OCI-LY7 (cell line): ENCODE measurements at regions not wholly inside any gene's neighbourhood (a gene's known extent, or its start where the extent isn't known, plus 50 kb on each side); places are given as distances from the start of the nearest gene placed in this dataset.

ENCODE experiments used
- BruUV-seq: library from RNA; stranded (reverse); fragments of 400-500 nt; replicated peaks from 2 replicates; lab custom pipeline; 2021; lab: Mats Ljungman, UMichigan
- CTCF ChIA-PET: fragments of 300-600 bp; sonication (Branson Sonifier 250); formaldehyde crosslinking; loops from one replicate; lab custom pipeline; 2022; ENCODE audit warnings: antibody characterized with exemption; ENCODE audit not compliant: unreplicated experiment; lab: Charles Lee
- POLR2A ChIA-PET: fragments of 300-600 bp; sonication (Branson Sonifier 250); formaldehyde crosslinking; loops from one replicate; lab custom pipeline; 2022; ENCODE audit warnings: antibody characterized with exemption; lab: Charles Lee
- DNase-seq: peaks from one replicate; pipeline ENCODE4 v3.0.0-alpha.2; 2015; ENCODE audit warnings: low spot score
- H2AFZ ChIP-seq: fragments of 200-600 bp; sonication (generic), shearing (Covaris generic); 2 replicates; pipeline ENCODE4 v1.6.1; 2014; ENCODE audit warnings: mild to moderate bottlenecking, antibody characterized with exemption, low read length, moderate library complexity
- H3K27ac ChIP-seq: fragments of 200-600 bp; sonication (generic); 2 replicates; pipeline ENCODE4 v1.5.1; 2014; ENCODE audit warnings: mixed run types, low read depth, mild to moderate bottlenecking, moderate library complexity, low read length, inconsistent platforms; ENCODE audit not compliant: poor library complexity, severe bottlenecking
- H3K36me3 ChIP-seq: fragments of 200-600 bp; sonication (generic); 2 replicates; pipeline ENCODE4 v1.6.1; 2014; ENCODE audit warnings: mild to moderate bottlenecking, antibody characterized with exemption, low read length, moderate library complexity, mixed read lengths; ENCODE audit not compliant: insufficient read depth
- H3K4me1 ChIP-seq: fragments of 200-600 bp; sonication (generic); 2 replicates; pipeline ENCODE4 v1.5.1; 2014; ENCODE audit warnings: mild to moderate bottlenecking, low read length; ENCODE audit not compliant: insufficient read depth, poor library complexity, severe bottlenecking
- H3K4me2 ChIP-seq: fragments of 200-600 bp; sonication (generic); 2 replicates; pipeline ENCODE4 v1.6.1; 2014; ENCODE audit warnings: mild to moderate bottlenecking, low read length
- H3K4me3 ChIP-seq: fragments of 200-600 bp; sonication (generic); 2 replicates; pipeline ENCODE4 v1.5.1; 2014; ENCODE audit warnings: mild to moderate bottlenecking, low read depth, low read length; ENCODE audit not compliant: poor library complexity, severe bottlenecking
- H3K79me2 ChIP-seq: fragments of 200-600 bp; sonication (generic); 2 replicates; pipeline ENCODE4 v1.6.1; 2016; ENCODE audit warnings: low read depth, mild to moderate bottlenecking, low read length, moderate library complexity, mixed read lengths; ENCODE audit not compliant: insufficient read depth
- H3K9me2 ChIP-seq: fragments of 200-600 bp; sonication (generic); 2 replicates; pipeline ENCODE4 v1.6.1; 2016; ENCODE audit warnings: mild to moderate bottlenecking, low read length, mixed read lengths; ENCODE audit not compliant: insufficient read depth
- H3K9me3 ChIP-seq: fragments of 200-600 bp; sonication (generic); 2 replicates; pipeline ENCODE4 v1.6.1; 2014; ENCODE audit warnings: mild to moderate bottlenecking, mixed run types, low read length, mixed read lengths
- H4K20me1 ChIP-seq: fragments of 200-600 bp; sonication (generic); 2 replicates; pipeline ENCODE4 v1.6.1; 2014; ENCODE audit warnings: mild to moderate bottlenecking, antibody characterized with exemption, low read length, moderate library complexity, mixed read lengths; ENCODE audit not compliant: insufficient read depth
- EZH2phosphoT487 ChIP-seq: fragments of 200-600 bp; sonication (generic); IDR thresholded peaks from 2 replicates; pipeline ENCODE4 v1.6.1; 2018; ENCODE audit warnings: low read depth, borderline replicate concordance, mild to moderate bottlenecking, mixed run types, antibody characterized with exemption, low read length, moderate library complexity, mixed read lengths
- intact Hi-C: fragments of 100-400 bp; cut with micrococcal nuclease; formaldehyde crosslinking; loops from one replicate; pipeline ENCODE4 v1.10.0; 2022; ENCODE audit not compliant: unreplicated experiment
- TF ChIP-seq, protein P1 (sequence below): fragments of 200-600 bp; sonication (generic); conservative IDR thresholded peaks from 2 replicates; pipeline ENCODE4 v1.5.1; 2014; ENCODE audit warnings: mild to moderate bottlenecking, antibody characterized with exemption, low read length, moderate library complexity, mixed read lengths

DNA sequence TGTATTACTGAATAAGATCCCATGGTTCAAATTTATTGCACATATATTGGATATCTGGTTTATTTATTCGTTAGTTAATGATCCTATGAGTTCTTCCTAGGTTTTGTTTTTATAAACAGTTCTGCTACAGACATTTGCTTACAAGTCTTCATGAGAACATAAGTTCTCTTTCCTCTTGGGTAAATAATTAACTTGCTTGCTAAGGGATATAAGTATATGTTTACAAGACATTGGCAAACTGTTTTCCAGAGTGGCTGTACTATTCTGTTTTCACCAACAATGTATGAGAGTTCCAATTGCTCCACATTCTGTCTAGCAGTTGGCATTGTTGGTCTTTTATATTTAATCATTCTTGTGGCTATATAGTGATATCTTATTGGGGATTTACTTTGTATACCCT is 341.8 kb upstream of the GBE1 start:
- H3K9me2 ChIP-seq: no peaks in the 10 kb centered on the region
- ChIA-PET POLR2A (interaction anchor here (0.6 kb wide), 1 partner anchor 19 kb away, joined by 3 read pairs; no protein-coding TSS in a partner anchor), CTCF (no interaction called here)
- no TSS peak for BruUV-seq
- H3K36me3 ChIP-seq: no peaks in the 10 kb centered on the region
- intact Hi-C loops: no loop called here
- no peaks in the 10 kb centered on the region for H3K4me1 ChIP-seq
- no peak overlapping the region for H2AFZ ChIP-seq
- H3K9me3 ChIP-seq: no peaks in the 10 kb centered on the region
- H3K4me3 ChIP-seq: no peak overlapping the region
- TF ChIP-seq, protein P1, sequence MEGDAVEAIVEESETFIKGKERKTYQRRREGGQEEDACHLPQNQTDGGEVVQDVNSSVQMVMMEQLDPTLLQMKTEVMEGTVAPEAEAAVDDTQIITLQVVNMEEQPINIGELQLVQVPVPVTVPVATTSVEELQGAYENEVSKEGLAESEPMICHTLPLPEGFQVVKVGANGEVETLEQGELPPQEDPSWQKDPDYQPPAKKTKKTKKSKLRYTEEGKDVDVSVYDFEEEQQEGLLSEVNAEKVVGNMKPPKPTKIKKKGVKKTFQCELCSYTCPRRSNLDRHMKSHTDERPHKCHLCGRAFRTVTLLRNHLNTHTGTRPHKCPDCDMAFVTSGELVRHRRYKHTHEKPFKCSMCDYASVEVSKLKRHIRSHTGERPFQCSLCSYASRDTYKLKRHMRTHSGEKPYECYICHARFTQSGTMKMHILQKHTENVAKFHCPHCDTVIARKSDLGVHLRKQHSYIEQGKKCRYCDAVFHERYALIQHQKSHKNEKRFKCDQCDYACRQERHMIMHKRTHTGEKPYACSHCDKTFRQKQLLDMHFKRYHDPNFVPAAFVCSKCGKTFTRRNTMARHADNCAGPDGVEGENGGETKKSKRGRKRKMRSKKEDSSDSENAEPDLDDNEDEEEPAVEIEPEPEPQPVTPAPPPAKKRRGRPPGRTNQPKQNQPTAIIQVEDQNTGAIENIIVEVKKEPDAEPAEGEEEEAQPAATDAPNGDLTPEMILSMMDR: no peak
- TF ChIP-seq EZH2phosphoT487: no peak
- H3K27ac ChIP-seq: no peak overlapping the region
- H4K20me1 ChIP-seq: no peaks in the 10 kb centered on the region
- H3K79me2 ChIP-seq: no peaks in the 10 kb centered on the region
- DNase-seq: no peak
- no peak overlapping the region for H3K4me2 ChIP-seq

DNA sequence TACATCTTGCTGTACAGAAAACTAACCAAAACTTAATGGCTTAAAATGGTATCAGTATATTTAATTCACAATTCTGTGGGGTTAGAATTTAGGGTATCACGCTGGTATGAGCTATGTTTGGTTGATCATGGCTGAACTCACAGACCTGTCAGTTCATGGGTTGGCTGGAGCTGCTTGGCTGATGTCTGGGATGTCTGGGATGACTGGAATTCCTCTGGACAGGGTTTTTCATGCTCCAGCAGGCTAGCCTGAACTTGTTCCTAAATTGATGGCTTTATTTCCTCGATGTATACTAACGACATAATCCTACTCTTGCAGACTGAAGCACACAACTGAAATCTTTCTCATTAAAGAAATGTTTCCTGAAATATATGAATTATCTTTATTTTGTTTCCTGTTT is 338.9 kb upstream of the GBE1 start:
- H3K9me3 ChIP-seq: no peaks in the 10 kb centered on the region
- POLR2A ChIA-PET: no interaction called here
- intact Hi-C loops: no loop called here
- H3K27ac ChIP-seq: no peak overlapping the region
- no peak overlapping the region for H2AFZ ChIP-seq
- H3K4me3 ChIP-seq: no peak overlapping the region
- no peaks in the 10 kb centered on the region for H3K79me2 ChIP-seq
- no peaks in the 10 kb centered on the region for H3K9me2 ChIP-seq
- no peaks in the 10 kb centered on the region for H4K20me1 ChIP-seq
- CTCF ChIA-PET: no interaction called here
- H3K4me1 ChIP-seq: no peaks in the 10 kb centered on the region
- DNase-seq: no peak
- no TSS peak for BruUV-seq
- H3K4me2 ChIP-seq: no peak overlapping the region
- no peaks in the 10 kb centered on the region for H3K36me3 ChIP-seq
- TF ChIP-seq, protein P1: no peak
- no peak for TF ChIP-seq EZH2phosphoT487

DNA sequence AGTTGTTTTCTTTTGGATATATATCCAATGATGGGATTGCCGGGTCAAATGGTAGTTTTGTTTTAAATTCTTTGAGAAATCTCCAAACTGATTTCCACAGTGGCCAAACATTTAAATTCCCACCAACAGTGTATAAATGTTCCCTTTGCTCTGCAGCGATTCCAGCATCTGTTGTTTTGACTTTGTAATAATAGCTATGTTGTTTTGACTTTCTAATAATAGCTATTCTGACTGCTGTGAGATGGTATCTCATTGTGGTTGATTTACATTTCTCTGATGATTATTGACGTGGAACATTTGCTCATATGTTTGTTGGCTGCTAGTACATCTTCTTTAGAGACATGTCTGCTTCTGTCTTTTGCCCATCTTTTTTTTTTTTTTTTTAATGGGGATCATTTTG is 332.2 kb upstream of the GBE1 start:
- BruUV-seq: no TSS peak
- Histone ChIP-seq H2AFZ (no peak overlapping the region), H3K9me3 (no peaks in the 10 kb centered on the region), H3K9me2 (no peaks in the 10 kb centered on the region), H3K79me2 (no peaks in the 10 kb centered on the region), H3K27ac (no peak overlapping the region), H3K36me3 (no peaks in the 10 kb centered on the region), H3K4me1 (no peaks in the 10 kb centered on the region), H4K20me1 (no peaks in the 10 kb centered on the region), H3K4me2 (no peak overlapping the region), H3K4me3 (no peak overlapping the region)
- intact Hi-C loops: no loop called here
- ChIA-PET POLR2A (interaction anchor here (0.7 kb wide), 1 partner anchor 1163 kb away, joined by 3 read pairs; no protein-coding TSS in a partner anchor), CTCF (no interaction called here)
- DNase-seq: no peak
- TF ChIP-seq, protein P1: no peak
- TF ChIP-seq EZH2phosphoT487: no peak
